ENCODE measurements at regions not wholly inside any gene's neighbourhood (a gene's known extent, or its start where the extent isn't known, plus 50 kb on each side); places are given as distances from the start of the nearest gene placed in this dataset.

DNA sequence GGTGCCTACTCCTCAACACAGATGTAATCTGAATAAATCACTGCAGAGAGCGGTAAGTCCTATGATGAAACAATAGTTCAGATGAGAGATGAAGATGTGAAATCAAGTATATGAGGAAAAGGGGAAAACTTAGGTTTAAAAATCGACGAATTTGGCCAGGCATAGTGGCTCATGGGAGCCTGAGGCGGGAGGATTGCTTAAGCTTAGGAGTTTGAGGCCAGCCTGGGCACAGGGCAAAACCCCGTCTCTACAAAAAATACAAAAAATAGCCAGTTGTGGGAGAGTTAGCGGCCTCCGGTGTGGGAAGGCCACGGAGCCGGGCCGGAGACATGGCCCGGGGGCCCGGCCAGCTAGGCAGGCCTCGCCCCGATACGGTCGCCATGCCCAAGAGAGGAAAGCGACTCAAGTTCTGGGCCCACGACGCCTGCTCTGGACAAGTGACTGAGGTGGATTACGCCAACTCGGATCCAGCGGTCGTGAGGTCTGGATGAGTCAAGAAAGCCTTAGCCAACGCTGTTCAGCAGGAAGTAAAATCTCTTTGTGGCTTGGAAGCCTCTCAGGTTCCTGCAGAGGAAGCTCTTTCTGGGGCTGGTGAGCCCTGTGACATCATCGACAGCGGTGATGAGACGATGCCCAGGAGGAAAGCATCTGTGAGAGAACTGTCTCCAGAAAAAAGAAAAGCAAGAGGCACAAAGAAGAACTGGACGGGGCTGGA, 62.8 kb upstream of the SUB1 start:
- TF ChIP-seq CTCF (conservative IDR thresholded peaks at IDR 0.05), result no peak
- no peak for TF ChIP-seq EZH2 (IDR thresholded peaks at IDR 0.05; ENCODE audit: low read depth)

Data from PC-9 (cell line).